ENCODE measurements at regions not wholly inside any gene's neighbourhood (a gene's known extent, or its start where the extent isn't known, plus 50 kb on each side); places are given as distances from the start of the nearest gene placed in this dataset.

GRCh38 chr1:38616846-38617245, 242.7 kb downstream of the RRAGC start:
- intact Hi-C loops (cut with micrococcal nuclease) (no loop called here), in situ Hi-C loops (cut with MboI) (no loop called here)
- H3K4me2 ChIP-seq (ENCODE audit: insufficient read depth, low read length): no peak overlapping the region
- no peak for FAIRE-seq
- ChIA-PET POLR2A (no interaction called here), CTCF (ENCODE audit: low intra/inter-chr PET ratio) (no interaction called here)
- no peak overlapping the region for H2AFZ ChIP-seq (ENCODE audit: low read depth, low read length)
- H3K4me3 ChIP-seq: no peak overlapping the region
- no peak overlapping the region for H3K9ac ChIP-seq (ENCODE audit: insufficient read depth in 1 of 2, low read depth in 2 of 2, low read length in 2 of 2)
- H4K20me1 ChIP-seq (replicated peaks; ENCODE audit: control insufficient read depth, insufficient read depth, low read length): no peaks in the 10 kb centered on the region
- H3K27me3 ChIP-seq (ENCODE audit: control insufficient read depth in 2 of 2, insufficient read depth in 2 of 2, low read length in 2 of 2): peaks cover 3 to 7% of the 10 kb centered on the region in 2 experiments; a peak in 2 of 5 replicates
- H3K4me1 ChIP-seq (replicated peaks in 1 of 2; ENCODE audit: control insufficient read depth in 2 of 2, insufficient read depth in 2 of 2, low read length in 2 of 2): peaks cover 7 to 16% of the 10 kb centered on the region in 2 experiments; a peak in 4 of 5 replicates
- H3K9me3 ChIP-seq (replicated peaks; ENCODE audit: control insufficient read depth, insufficient read depth, low read depth, low read length): no peaks in the 10 kb centered on the region; the same call in 1 of the 2 replicates
- TF ChIP-seq, protein P1, sequence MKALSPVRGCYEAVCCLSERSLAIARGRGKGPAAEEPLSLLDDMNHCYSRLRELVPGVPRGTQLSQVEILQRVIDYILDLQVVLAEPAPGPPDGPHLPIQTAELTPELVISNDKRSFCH (CRISPR knock-in tag; IDR thresholded peaks at IDR 0.05): no peak
- TF ChIP-seq, protein P1 (tag; IDR thresholded peaks at IDR 0.05): peak; percentile 94
- no peak for TF ChIP-seq MEF2A (IDR thresholded peaks at IDR 0.05; ENCODE audit: control insufficient read depth, low read depth, low read length)
- H3K27ac ChIP-seq (ENCODE audit: extremely low read depth, low read depth, low read length): no peak overlapping the region
- BruUV-seq (replicated peaks): no TSS peak
- no peak for ATAC-seq
- WGBS (ENCODE audit: insufficient coverage, low coverage, missing lambda C conversion rate): 2% methylated on average over 3 of the region's 3 CpGs
- no peaks in the 10 kb centered on the region for H3K36me3 ChIP-seq (ENCODE audit: control insufficient read depth, insufficient read depth, low read length)
- DNase-seq (ENCODE audit: extremely low read depth in 1 of 4, low spot score in 3 of 4): no peak
- H3K9me1 ChIP-seq (ENCODE audit: control insufficient read depth, insufficient read depth, low read length): no peaks in the 10 kb centered on the region
- no peaks in the 10 kb centered on the region for H3K79me2 ChIP-seq (ENCODE audit: control insufficient read depth, insufficient read depth, low read length)

GRCh38 chr1:38615680-38616079, 243.9 kb downstream of the RRAGC start:
- DNase-seq (ENCODE audit: extremely low read depth in 1 of 4, low spot score in 3 of 4): no peak
- WGBS (ENCODE audit: insufficient coverage, low coverage, missing lambda C conversion rate): 6% methylated on average over 1 of the region's 1 CpG
- H2AFZ ChIP-seq (ENCODE audit: low read depth, low read length): no peak overlapping the region
- TF ChIP-seq ZKSCAN8 (CRISPR knock-in tag; IDR thresholded peaks at IDR 0.05) (no peak), NCOA6 (IDR thresholded peaks at IDR 0.05) (no peak), CAMTA2 (CRISPR knock-in tag; conservative IDR thresholded peaks at IDR 0.05) (no peak), NFE2L1 (tag; IDR thresholded peaks at IDR 0.05; ENCODE audit: borderline replicate concordance, low read depth) (no peak), CSDE1 (IDR thresholded peaks at IDR 0.05) (no peak), ZNF431 (CRISPR knock-in tag; IDR thresholded peaks at IDR 0.05) (no peak), ZNF24 (IDR thresholded peaks at IDR 0.05) (peak; percentile 51; the same call in 1 of the 2 replicates), MED1 (CRISPR knock-in tag; IDR thresholded peaks at IDR 0.05; ENCODE audit: borderline replicate concordance) (no peak), ZNF140 (CRISPR knock-in tag; IDR thresholded peaks at IDR 0.05) (no peak), ZNF561 (CRISPR knock-in tag; conservative IDR thresholded peaks at IDR 0.05) (no peak), PHF21A (IDR thresholded peaks at IDR 0.05; ENCODE audit: borderline replicate concordance, low read depth) (no peak)
- TF ChIP-seq, protein P2, sequence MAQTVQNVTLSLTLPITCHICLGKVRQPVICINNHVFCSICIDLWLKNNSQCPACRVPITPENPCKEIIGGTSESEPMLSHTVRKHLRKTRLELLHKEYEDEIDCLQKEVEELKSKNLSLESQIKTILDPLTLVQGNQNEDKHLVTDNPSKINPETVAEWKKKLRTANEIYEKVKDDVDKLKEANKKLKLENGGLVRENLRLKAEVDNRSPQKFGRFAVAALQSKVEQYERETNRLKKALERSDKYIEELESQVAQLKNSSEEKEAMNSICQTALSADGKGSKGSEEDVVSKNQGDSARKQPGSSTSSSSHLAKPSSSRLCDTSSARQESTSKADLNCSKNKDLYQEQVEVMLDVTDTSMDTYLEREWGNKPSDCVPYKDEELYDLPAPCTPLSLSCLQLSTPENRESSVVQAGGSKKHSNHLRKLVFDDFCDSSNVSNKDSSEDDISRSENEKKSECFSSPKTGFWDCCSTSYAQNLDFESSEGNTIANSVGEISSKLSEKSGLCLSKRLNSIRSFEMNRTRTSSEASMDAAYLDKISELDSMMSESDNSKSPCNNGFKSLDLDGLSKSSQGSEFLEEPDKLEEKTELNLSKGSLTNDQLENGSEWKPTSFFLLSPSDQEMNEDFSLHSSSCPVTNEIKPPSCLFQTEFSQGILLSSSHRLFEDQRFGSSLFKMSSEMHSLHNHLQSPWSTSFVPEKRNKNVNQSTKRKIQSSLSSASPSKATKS (CRISPR knock-in tag; IDR thresholded peaks at IDR 0.05): no peak

More at GRCh38 chr1:38615680-38616079, 243.9 kb downstream of the RRAGC start:
- Histone ChIP-seq H3K9ac (ENCODE audit: insufficient read depth in 1 of 2, low read depth in 2 of 2, low read length in 2 of 2) (no peak overlapping the region), H3K9me1 (ENCODE audit: control insufficient read depth, insufficient read depth, low read length) (no peaks in the 10 kb centered on the region), H3K79me2 (ENCODE audit: control insufficient read depth, insufficient read depth, low read length) (no peaks in the 10 kb centered on the region), H3K27me3 (ENCODE audit: control insufficient read depth in 2 of 2, insufficient read depth in 2 of 2, low read length in 2 of 2) (peaks cover 2 to 5% of the 10 kb centered on the region in 2 experiments; a peak in 1 of 5 replicates), H3K27ac (ENCODE audit: extremely low read depth, low read depth, low read length) (no peak overlapping the region), H3K36me3 (ENCODE audit: control insufficient read depth, insufficient read depth, low read length) (no peaks in the 10 kb centered on the region), H3K4me1 (replicated peaks in 1 of 2; ENCODE audit: control insufficient read depth in 2 of 2, insufficient read depth in 2 of 2, low read length in 2 of 2) (peaks cover 7 to 16% of the 10 kb centered on the region in 2 experiments; a peak in 4 of 5 replicates), H3K9me3 (replicated peaks; ENCODE audit: control insufficient read depth, insufficient read depth, low read depth, low read length) (no peaks in the 10 kb centered on the region; the same call in 1 of the 2 replicates), H3K4me2 (ENCODE audit: insufficient read depth, low read length) (no peak overlapping the region), H4K20me1 (replicated peaks; ENCODE audit: control insufficient read depth, insufficient read depth, low read length) (no peaks in the 10 kb centered on the region), H3K4me3 (no peak overlapping the region)
- no TSS peak for BruUV-seq (replicated peaks)
- intact Hi-C loops (cut with micrococcal nuclease) (no loop called here), in situ Hi-C loops (cut with MboI) (no loop called here)
- FAIRE-seq: no peak
- ChIA-PET CTCF (ENCODE audit: low intra/inter-chr PET ratio) (no interaction called here), POLR2A (no interaction called here)
- no peak for ATAC-seq

Data from K562 (cell line).